DND-41 (cell line): ENCODE measurements at regions not wholly inside any gene's neighbourhood (a gene's known extent, or its start where the extent isn't known, plus 50 kb on each side); places are given as distances from the start of the nearest gene placed in this dataset.

Source experiments
- CTCF ChIP-seq: IDR thresholded peaks from 2 replicates; pipeline ENCODE4 v1.5.1; 2012; ENCODE audit warnings: borderline replicate concordance, low read length, moderate library complexity, mild to moderate bottlenecking; ENCODE audit not compliant: poor library complexity, severe bottlenecking; ENCODE audit errors: extremely low read depth
- EZH2 ChIP-seq: IDR thresholded peaks from 3 replicates; pipeline ENCODE4 v1.6.1; 2012; ENCODE audit warnings: borderline replicate concordance, low read depth, mild to moderate bottlenecking, moderate library complexity, low read length, inconsistent platforms; ENCODE audit not compliant: severe bottlenecking

GRCh38 chr18:10170375-10170774 is 256.6 kb downstream of the VAPA start:
- TF ChIP-seq EZH2: no peak
- TF ChIP-seq CTCF: no peak
